LNCaP clone FGC (cell line): ENCODE measurements at regions not wholly inside any gene's neighbourhood (a gene's known extent, or its start where the extent isn't known, plus 50 kb on each side); places are given as distances from the start of the nearest gene placed in this dataset.
"Not testable (repeated sequence)": the region's sequence is repeated elsewhere in the genome, so short reads cannot be mapped to it uniquely, and the experiment has no call there.

Experiments used
- DNase-seq: peaks from one replicate; pipeline ENCODE4 v3.0.0-alpha.2; 2011; ENCODE audit warnings: low read depth
- H3K4me3 ChIP-seq: 2 replicates; pipeline ENCODE4 v1.5.1; 2011; ENCODE audit warnings: mild to moderate bottlenecking, low read depth, low read length, control low read depth
- CTCF ChIP-seq: IDR thresholded peaks from 2 replicates; pipeline ENCODE4 v1.5.1; 2012; ENCODE audit warnings: mild to moderate bottlenecking; ENCODE audit not compliant: control insufficient read depth, insufficient read depth; ENCODE audit errors: extremely low read depth

- no peak overlapping the region for H3K4me3 ChIP-seq
- no peak for DNase-seq
- no peak for TF ChIP-seq CTCF
Observed at GRCh38 chr16:17029602-17030350, 441.0 kb downstream of the XYLT1 start.

- no peak overlapping the region for H3K4me3 ChIP-seq
- no peak for TF ChIP-seq CTCF
- no peak for DNase-seq
Observed at GRCh38 chr16:17031484-17032268, 439.1 kb downstream of the XYLT1 start.

- H3K4me3 ChIP-seq, result no peak overlapping the region
- no peak for TF ChIP-seq CTCF
- no peak for DNase-seq
Observed at GRCh38 chr16:17032332-17032731, 438.4 kb downstream of the XYLT1 start.

- TF ChIP-seq CTCF, result no peak
- no peak overlapping the region for H3K4me3 ChIP-seq
- no peak for DNase-seq
Observed at GRCh38 chr16:17034477-17035252, 436.1 kb downstream of the XYLT1 start.

GRCh38 chr16:17037499-17037898, 433.3 kb downstream of the XYLT1 start:
- no peak for DNase-seq
- TF ChIP-seq CTCF, result no peak
- H3K4me3 ChIP-seq, result no peak overlapping the region

GRCh38 chr16:17038415-17038814, 432.3 kb downstream of the XYLT1 start:
- no peak for TF ChIP-seq CTCF
- H3K4me3 ChIP-seq, result no peak overlapping the region
- no peak for DNase-seq

GRCh38 chr16:17049109-17049508, 421.7 kb downstream of the XYLT1 start:
- H3K4me3 ChIP-seq, DNase-seq: not testable (repeated sequence)
